LoVo (cell line): ENCODE measurements at regions not wholly inside any gene's neighbourhood (a gene's known extent, or its start where the extent isn't known, plus 50 kb on each side); places are given as distances from the start of the nearest gene placed in this dataset.
A peak's percentile ranks its signal among the peaks of the same experiment; 100 is the strongest.
"Not testable (repeated sequence)": the region's sequence is repeated elsewhere in the genome, so short reads cannot be mapped to it uniquely, and the experiment has no call there.

Source experiments
- DNase-seq: peaks from one replicate; pipeline ENCODE4 v3.0.0-alpha.2; 2016; ENCODE audit warnings: low spot score

DNA sequence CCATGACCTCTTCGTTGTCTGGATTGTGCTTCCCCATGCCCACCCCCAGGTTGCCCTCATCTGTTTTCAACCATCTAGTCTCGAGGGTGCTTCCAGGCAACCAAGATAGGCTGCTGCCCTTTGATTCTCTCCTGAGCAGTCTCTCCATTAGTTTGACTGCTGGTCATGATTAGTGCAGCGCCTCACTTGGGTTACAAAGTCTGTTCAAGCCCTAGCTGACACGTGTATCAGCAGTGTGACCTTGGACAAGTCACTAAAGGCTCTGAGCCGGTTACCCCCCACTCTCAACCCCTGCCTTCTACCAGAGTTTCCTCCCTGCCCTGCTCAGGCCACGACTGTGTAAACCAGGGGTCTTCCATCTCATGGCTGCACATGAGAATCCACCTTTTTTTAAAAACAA, 185.3 kb upstream of the PWP1 start:
- no peak for DNase-seq

DNA sequence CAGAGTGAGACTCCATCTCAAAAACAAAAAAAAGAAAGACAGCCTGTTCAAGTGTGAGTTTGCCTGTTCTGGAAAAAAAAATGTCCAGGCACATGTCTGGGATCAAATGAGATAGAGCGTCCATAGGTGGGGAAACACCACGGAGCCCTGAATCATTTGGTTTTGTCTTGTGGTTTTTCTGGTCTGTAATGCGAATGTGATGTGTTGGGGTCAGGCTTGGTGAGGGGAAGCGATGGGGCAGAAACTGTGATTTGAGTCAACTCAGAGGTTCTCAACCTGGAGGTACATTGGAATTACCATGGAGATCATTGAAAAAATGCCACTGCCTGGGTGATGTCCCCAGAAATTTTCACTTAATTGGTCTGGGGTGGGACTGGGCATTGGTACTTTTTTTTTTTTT, 183.9 kb upstream of the PWP1 start:
- DNase-seq: no peak

DNA sequence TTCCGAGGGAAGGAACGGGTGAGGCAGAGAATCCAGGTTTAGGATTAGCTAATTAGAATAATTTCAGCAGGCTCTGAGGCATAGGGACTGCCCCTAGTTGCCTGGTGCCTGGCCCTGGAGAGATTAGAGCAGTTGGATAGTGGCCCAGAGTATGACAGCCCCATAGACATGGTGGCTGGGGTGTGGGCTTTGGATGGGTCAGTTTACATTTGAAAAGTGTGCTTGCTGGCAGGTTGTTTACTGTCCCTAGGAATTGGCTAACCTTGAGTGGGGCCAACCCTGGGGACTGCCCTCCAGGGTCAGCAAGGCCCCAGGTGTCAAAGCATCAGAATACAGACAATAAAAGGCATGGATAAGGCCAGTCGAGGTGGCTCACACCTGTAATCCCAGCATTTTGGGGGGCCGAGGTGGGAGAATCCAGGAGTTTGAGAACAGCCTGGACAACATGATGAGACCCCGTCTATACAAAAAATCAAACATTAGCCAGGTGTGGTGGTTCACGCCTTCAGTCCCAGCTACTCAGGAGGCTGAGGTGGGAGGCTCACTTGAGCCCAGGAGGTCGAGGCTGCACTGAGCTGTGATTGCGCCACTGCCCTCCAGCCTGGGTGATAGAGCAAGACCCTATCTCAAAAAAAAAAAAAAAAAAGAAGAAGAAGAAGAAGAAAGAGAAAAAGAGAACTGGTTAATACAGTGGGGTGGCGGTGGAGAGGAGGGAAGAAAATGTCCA, 182.3 kb upstream of the PWP1 start:
- DNase-seq: no peak

DNA sequence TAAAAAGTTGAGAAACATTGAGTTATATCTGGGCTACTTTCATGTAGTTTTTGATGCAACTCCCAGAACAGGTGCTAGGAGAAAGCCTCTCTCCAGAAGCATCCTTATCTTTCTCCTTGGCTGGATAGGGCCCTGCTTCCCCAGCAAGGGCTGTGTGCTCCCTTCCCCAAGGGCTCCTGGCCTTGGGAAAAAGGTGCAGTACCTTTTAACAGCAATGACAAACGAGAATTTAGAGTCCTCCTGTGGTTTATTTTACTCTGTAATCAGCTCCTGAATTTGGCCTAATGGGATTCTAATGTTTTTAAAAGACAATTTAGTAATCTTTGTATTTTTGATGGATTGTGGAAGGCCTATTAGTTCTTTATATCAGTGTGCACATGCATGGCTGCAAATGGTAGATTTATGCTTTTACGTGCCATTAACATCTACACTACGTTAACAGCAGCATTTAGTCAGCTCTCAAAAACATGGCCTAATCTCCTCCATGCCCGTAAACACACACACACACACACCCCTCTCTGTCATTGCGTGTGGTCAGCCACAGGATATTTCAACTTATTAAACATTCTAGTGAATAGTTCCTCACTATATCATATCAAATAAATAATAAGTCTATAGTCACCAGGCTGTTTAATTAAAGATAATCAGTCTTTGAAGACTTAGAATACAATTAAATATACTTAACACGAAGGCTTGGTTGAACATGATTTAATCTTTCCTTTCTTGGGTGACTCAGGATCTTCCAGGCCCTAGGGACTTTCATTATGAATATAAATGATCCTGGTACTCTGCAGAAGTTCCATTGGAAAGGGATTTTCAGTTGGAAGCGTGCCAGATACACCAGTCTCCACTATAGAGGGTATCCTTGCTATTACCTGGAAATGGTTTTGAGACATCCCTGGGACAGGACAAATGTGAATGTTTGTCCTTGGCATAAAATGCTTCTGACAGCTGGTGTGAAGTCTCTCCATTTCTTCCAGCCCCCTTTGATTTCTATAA, 181.4 kb upstream of the PWP1 start:
- DNase-seq: no peak

DNA sequence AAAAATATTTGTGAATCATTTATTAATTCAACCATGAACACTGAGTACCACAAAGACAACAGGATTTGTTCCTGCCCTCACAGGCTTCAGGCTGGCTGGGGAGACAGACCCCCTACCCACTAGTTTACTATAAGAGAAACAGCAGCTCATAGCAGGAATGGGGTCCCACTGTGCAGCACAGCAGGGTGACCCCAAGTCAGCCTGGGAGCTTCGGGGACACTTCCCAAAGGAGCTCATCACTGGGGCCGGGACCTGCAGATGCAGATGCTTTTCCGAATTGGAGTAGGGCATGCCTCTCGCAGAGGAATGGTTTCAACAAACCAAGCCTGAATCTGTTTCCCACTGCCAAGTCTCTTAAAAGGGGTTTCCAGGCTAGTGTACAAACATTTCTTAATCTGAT, 176.2 kb upstream of the PWP1 start:
- DNase-seq: no peak

DNA sequence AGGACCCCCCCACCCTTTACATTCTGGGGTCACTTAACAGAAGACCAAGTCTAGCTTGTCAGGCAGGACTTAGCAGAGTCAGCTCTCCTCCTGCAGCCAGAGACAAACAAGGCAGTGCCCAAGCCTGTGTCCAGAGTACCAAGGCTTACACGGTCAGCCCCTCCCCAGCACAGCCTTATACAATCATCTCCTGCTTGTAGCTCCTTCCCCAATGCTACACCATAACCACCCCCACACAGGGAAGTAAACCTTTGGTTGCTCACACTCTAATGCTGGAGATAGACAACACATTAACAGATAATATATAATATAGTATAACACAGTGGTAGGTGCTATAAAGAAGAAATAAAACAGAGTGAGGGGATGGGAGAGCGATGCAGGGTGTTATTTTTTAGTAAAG, 175.4 kb upstream of the PWP1 start:
- DNase-seq: no peak

DNA sequence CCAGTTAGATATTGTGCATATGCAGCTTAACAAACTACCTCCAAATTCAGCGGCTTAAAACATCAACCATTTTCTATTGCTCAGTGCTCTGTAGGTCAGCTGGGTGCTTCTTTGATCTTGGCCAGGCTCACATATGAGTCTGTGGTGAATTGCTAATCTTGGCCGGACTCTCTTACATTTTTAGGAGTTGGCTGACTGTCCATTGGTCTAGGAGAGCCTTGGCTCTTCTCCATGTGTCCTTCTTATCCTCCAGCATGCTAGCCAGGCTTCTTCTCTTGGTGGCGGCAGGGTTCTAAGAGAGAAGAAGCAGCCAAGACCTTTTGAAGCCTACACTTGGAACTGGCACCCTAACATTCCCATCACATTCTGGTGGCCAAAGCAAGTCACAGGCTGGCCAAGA, 174.3 kb upstream of the PWP1 start:
- no peak for DNase-seq

DNA sequence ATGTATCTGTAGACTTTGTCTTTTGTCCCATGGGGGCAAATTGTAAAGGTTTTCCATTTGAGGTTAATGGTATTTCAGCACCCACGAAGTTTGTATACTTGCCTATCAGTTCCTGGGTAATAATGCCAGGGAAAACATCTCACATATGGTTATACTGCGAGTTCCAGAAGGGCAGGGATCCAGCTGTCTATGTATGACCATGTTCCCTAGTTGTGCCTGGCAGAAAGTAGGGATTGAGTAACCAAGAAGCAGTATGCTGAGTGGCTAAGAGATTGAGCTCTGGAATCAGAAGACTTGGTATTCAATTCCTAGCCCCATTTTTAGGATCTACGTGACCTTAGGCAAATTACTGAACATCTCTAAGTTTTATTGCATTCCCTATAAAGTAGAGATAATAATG, 173.2 kb upstream of the PWP1 start:
- no peak for DNase-seq

DNA sequence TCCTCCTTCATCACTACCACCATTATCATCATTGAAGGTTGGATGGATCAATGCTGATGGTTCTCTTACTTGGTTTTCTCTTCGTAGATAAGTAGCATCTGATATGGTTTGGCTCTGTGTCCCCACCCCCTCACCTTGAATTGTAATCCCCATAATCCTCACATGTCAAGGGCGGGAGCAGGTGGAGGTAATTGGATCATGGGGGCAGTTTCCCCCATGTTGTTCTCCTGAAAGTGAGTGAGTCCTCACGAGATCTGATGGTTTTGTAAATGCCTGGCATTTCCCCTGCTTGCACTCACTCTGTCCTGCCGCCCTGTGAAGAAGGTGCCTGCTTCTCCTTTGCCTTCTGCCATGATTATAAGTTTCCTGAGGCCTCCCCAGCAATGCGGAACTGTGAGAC, 172.4 kb upstream of the PWP1 start:
- DNase-seq: no peak

DNA sequence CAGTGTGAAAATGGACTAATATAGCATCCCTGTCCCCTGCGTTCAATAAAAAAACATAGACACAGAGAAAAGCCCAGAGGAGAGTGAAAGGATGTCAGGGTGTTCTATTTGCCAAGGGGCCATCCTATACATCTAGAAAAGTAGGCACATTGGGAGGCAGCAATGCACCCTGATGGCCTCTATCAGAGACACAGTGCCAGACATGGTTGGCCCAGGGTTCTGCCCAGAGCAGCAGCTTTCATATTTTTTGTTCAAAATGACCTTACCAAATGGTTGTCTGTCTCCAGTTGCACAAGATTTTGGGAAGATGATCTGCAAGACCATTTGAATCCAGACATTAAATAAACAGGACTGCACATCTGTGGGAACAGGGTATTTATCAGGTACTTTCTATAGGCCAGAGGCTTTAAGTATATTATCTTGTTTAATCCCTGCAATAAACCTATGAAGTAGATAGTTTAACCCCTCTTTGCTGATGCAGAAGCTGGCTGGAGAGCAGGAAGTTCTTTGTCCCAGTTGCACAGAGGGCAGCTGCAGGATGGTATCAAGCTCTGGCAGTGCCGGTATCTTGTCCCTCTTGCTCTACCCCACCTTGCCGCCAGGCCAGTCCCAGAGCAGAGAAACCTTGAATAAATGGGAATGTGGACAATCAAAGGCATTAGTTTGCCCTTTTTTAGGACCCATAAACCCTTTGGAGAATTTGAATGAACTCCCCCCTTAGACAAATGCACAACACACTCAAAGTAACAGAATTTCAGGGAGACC, 171.8 kb upstream of the PWP1 start:
- no peak for DNase-seq

DNA sequence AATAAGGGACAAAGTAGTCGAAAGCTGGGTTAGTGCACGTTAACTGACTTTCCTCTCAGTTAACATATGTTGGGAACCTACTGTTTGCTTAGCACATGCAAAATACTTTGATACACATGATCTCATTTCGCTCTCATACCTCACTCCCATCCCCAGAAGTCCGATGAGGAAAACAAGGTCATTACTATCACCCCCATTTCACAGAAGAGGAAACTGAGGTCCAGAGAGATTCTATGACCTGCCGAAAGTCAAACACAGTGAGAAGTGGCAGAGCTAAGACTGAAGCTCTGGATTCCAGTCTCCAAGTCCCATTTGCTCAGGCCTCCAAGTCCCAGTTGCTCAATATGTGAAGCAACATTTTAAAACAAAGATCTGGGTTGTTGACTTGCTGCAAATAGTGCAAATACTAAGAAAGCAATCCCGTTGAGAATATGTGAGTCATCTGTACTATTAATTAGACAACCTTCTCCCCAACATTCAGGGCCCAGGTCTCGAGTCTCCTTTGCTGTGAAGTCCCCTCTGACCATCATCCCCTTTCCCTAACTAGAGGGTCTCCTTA, 170.6 kb upstream of the PWP1 start:
- DNase-seq: no peak

DNA sequence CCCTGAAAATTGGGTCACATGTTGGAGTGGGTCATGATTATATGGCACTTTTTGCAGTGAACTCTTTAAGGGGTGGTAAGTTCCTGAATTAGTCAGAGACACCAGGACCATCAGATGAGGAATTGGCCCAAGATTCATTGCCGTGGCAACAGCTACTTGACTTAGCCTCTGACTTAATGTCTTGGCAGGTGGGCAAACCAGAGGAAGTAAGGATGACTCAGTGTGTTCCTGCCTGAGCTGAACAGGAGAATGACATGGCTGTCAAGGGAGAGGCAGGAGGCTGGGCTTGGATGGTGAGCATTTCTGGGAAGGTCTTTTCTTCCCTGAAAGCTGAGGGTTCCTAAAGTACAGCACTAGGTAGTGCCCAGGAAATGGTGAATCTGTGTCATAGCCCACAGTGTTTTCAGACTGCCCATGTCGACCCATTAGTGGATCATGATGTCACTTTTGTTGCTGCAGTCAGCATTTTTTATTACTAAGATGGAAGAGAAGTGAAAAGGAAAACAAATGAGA, 170.1 kb upstream of the PWP1 start:
- DNase-seq: peak; percentile 45

DNA sequence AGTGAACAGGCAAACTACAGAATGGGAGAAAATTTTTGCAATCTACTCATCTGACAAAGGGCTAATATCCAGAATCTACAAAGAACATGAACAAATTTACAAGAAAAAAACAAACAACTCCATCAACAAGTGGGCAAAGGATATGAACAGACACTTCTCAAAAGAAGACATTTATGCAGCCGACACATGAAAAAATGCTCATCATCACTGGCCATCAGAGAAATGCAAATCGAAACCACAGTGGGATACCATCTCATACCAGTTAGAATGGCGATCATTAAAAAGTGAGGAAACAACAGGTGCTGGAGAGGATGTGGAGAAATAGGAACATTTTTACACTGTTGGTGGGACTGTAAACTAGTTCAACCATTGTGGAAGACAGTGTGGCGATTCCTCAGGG, 167.8 kb upstream of the PWP1 start:
- DNase-seq: not testable (repeated sequence)

DNA sequence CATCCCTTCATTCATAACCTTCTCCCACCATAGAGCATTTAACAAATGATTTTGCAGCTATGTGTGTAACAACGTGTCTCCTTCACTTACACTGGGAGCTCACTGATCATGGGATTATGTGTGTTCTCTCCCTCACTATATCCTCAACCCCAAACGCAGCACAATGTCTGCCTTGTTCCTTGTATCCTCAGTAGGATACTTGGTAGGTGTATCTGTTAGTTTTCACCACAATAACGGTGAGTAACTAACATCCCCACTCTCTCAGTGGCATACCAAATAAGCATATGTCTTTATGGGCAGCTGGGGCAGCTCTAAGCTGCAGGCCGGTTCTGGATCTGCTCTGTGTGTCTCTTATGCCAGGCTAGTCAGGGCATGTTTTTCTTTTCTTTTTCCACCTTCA, 166.7 kb upstream of the PWP1 start:
- DNase-seq: no peak

DNA sequence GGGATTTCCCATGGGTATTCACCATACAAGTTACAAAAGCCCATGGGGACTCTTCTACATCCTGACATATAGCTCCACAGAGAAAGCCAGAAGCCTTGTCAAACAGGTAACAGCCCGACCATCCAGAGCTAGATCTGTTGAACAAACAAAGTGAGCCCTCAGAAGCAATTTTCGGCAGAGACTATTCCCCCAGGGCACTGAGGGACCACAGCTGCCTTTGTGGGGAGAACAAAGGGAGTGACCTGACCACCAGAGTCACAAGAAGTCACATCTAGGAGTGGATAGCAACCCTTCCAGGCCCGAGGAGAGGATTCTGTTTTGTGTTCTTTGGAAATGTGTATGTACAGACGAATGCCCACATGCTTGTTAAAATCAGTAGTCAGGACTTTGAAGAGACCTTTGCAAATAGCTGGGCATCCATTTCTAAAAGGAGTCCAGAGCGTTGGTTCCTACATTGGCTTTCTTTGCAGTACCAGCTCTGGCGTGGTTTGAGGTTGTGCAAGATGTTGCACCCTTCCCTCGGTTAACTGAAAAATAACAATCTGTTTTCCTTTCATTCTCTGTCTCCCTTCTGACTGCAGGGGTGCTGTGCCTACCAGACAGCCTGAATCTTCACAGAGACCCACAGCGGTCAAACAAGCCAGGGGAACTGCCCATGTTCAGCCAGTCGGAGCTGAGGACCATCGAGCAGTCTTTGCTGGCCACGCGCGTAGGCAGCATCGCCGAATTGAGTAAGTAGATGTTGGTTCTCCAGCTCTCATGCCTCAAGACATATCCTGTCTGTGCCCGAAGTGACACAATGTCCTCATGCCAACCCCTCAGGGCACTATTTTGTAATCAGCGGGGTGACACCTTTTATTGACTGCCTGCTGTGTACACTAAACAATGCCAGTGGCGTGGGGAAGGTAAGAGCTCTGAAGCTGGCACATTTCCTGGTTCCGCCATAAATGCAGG, 165.4 kb upstream of the PWP1 start:
- no peak for DNase-seq

DNA sequence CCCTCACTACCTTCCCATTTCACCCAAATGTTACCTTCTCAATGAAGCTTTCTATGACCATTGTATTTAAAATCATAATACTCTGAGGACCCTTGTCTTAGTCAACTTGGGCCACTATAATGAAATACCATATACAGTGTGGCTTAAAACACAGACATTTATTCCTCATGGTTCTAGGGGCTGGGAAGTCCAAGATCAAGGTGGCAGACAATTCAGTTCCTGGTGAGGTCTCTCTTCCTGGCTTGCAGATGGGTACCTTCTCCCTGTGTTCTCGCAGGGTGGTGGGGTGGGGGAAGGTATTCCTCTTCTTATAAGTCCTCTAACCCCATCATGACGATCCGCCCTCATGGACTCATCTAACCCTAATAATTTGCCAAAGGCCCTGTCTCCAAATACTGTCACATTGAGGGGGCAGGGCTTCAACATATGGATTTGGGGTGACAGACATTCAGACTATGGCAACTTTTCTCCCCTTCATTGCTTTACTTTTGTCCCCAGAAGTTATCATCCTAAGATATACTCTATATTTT, 163.7 kb upstream of the PWP1 start:
- DNase-seq: no peak

DNA sequence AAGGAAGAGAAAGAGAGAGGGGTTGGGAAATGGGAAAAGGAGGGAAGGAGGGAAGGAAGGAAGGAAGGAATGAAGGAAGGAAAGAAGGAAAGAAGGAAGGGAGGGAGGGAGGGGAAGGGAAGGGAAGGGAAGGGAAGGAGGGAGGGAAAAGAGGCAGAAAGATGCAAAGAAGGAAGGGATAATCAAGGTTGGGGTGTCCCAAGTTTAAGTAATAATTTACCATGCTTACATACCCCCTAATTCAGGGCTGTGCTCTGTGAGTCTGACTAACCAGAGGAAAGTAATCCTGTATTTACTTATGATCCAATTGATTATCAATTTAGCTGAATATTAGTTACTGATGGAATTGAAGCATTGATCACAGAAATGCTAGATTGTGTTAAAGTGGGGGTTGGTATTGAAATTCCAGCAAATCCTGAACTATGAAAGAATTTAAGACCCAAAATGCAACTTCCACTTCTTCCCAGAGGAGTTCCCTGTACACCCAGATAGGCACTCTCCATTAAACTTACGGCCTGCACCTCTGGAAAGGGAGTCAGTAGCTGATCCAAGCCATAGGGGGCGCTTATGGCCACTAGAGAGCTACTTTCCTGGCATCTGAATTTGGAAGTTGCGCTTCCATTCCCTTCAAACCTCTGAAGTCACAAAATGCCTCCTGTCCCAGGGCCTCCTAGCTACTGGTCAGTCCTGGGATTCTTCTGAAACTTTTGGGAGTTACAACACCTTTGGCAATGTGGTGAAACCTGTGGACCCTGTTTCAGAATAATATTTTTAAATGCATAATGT, 162.7 kb upstream of the PWP1 start:
- DNase-seq: no peak

DNA sequence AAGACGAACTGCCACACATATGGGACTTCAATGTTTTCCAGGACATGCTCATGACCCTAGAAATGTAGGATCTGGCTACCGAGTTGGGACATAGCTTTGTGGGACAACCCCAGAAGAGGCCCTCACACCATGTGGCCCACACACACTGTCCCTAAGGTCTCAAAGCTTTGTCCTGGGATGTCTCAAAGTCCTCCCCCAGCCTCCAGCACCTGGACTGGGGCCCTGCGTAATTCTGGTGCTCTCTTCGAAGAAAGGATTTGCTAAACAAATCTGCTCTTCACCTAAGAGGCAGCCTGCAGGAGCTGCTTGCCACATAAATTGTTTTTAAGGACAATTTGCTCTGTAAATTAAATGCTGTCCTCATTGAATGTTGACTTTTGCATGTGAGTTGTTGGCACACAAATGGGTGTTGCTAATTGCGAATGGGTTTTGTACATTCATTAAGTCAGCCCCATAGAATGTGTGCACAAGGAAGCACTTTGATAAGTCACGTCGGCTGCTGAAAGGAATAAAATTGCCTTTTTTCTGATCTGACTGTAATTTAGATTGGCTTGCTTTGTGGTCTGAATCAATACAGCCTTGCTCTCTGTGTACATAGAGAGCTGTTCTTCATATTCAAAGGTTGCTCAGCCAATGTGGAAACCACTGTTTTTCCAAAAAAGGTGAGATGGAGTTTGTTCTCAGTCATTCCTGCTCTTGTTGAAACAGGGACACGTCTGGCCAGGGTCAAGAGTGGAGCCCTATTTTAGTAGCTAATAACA, 161.6 kb upstream of the PWP1 start:
- no peak for DNase-seq
